ENCODE measurements at regions not wholly inside any gene's neighbourhood (a gene's known extent, or its start where the extent isn't known, plus 50 kb on each side); places are given as distances from the start of the nearest gene placed in this dataset.
"Not testable (repeated sequence)": the region's sequence is repeated elsewhere in the genome, so short reads cannot be mapped to it uniquely, and the experiment has no call there.

- not testable (repeated sequence) for H3K9me3 Mint-ChIP-seq (ENCODE audit: unreplicated experiment); H3K4me1 Mint-ChIP-seq (ENCODE audit: unreplicated experiment); H3K27me3 Mint-ChIP-seq (ENCODE audit: unreplicated experiment); H3K27ac Mint-ChIP-seq (ENCODE audit: unreplicated experiment); H3K4me3 Mint-ChIP-seq (ENCODE audit: unreplicated experiment); DNase-seq (ENCODE audit: extremely low spot score, unreplicated experiment); H3K36me3 Mint-ChIP-seq (ENCODE audit: unreplicated experiment)
Observed at GRCh38 chr22:15583007-15583406, 55.0 kb downstream of the OR11H1 start.

- H3K4me3 Mint-ChIP-seq (ENCODE audit: unreplicated experiment); H3K9me3 Mint-ChIP-seq (ENCODE audit: unreplicated experiment); DNase-seq (ENCODE audit: extremely low spot score, unreplicated experiment); H3K4me1 Mint-ChIP-seq (ENCODE audit: unreplicated experiment); H3K27me3 Mint-ChIP-seq (ENCODE audit: unreplicated experiment); H3K36me3 Mint-ChIP-seq (ENCODE audit: unreplicated experiment); H3K27ac Mint-ChIP-seq (ENCODE audit: unreplicated experiment): not testable (repeated sequence)
Observed at GRCh38 chr22:15602199-15602598, 74.2 kb downstream of the OR11H1 start.

GRCh38 chr22:15603111-15603510, 75.1 kb downstream of the OR11H1 start:
- not testable (repeated sequence) for H3K36me3 Mint-ChIP-seq (ENCODE audit: unreplicated experiment); H3K4me1 Mint-ChIP-seq (ENCODE audit: unreplicated experiment); DNase-seq (ENCODE audit: extremely low spot score, unreplicated experiment); H3K27ac Mint-ChIP-seq (ENCODE audit: unreplicated experiment); H3K4me3 Mint-ChIP-seq (ENCODE audit: unreplicated experiment); H3K9me3 Mint-ChIP-seq (ENCODE audit: unreplicated experiment); H3K27me3 Mint-ChIP-seq (ENCODE audit: unreplicated experiment)

GRCh38 chr22:15604176-15604575, 76.2 kb downstream of the OR11H1 start:
- H3K4me1 Mint-ChIP-seq (ENCODE audit: unreplicated experiment); H3K27ac Mint-ChIP-seq (ENCODE audit: unreplicated experiment); H3K36me3 Mint-ChIP-seq (ENCODE audit: unreplicated experiment); DNase-seq (ENCODE audit: extremely low spot score, unreplicated experiment); H3K4me3 Mint-ChIP-seq (ENCODE audit: unreplicated experiment); H3K27me3 Mint-ChIP-seq (ENCODE audit: unreplicated experiment); H3K9me3 Mint-ChIP-seq (ENCODE audit: unreplicated experiment): not testable (repeated sequence)

- not testable (repeated sequence) for H3K9me3 Mint-ChIP-seq (ENCODE audit: unreplicated experiment); H3K4me1 Mint-ChIP-seq (ENCODE audit: unreplicated experiment); H3K4me3 Mint-ChIP-seq (ENCODE audit: unreplicated experiment); DNase-seq (ENCODE audit: extremely low spot score, unreplicated experiment); H3K36me3 Mint-ChIP-seq (ENCODE audit: unreplicated experiment); H3K27ac Mint-ChIP-seq (ENCODE audit: unreplicated experiment); H3K27me3 Mint-ChIP-seq (ENCODE audit: unreplicated experiment)
Observed at GRCh38 chr22:15604679-15605078, 76.7 kb downstream of the OR11H1 start.

GRCh38 chr22:15612906-15613305, 76.9 kb upstream of the POTEH start:
- H3K4me3 Mint-ChIP-seq (ENCODE audit: unreplicated experiment); H3K27ac Mint-ChIP-seq (ENCODE audit: unreplicated experiment); H3K27me3 Mint-ChIP-seq (ENCODE audit: unreplicated experiment); H3K36me3 Mint-ChIP-seq (ENCODE audit: unreplicated experiment); H3K4me1 Mint-ChIP-seq (ENCODE audit: unreplicated experiment); H3K9me3 Mint-ChIP-seq (ENCODE audit: unreplicated experiment): not testable (repeated sequence)
- DNase-seq (ENCODE audit: extremely low spot score, unreplicated experiment), result peak; percentile 59

- H3K4me1 Mint-ChIP-seq (ENCODE audit: unreplicated experiment); H3K27me3 Mint-ChIP-seq (ENCODE audit: unreplicated experiment); DNase-seq (ENCODE audit: extremely low spot score, unreplicated experiment); H3K27ac Mint-ChIP-seq (ENCODE audit: unreplicated experiment); H3K36me3 Mint-ChIP-seq (ENCODE audit: unreplicated experiment); H3K9me3 Mint-ChIP-seq (ENCODE audit: unreplicated experiment); H3K4me3 Mint-ChIP-seq (ENCODE audit: unreplicated experiment): not testable (repeated sequence)
Observed at GRCh38 chr22:15615136-15615535, 74.7 kb upstream of the POTEH start.

- not testable (repeated sequence) for H3K36me3 Mint-ChIP-seq (ENCODE audit: unreplicated experiment); H3K4me1 Mint-ChIP-seq (ENCODE audit: unreplicated experiment); H3K27me3 Mint-ChIP-seq (ENCODE audit: unreplicated experiment); H3K27ac Mint-ChIP-seq (ENCODE audit: unreplicated experiment); DNase-seq (ENCODE audit: extremely low spot score, unreplicated experiment); H3K4me3 Mint-ChIP-seq (ENCODE audit: unreplicated experiment)
- H3K9me3 Mint-ChIP-seq (ENCODE audit: unreplicated experiment), result peaks cover 28% of the 10 kb centered on the region
Observed at GRCh38 chr22:15628224-15628623, 61.6 kb upstream of the POTEH start.

GRCh38 chr22:15636765-15637164, 53.1 kb upstream of the POTEH start:
- not testable (repeated sequence) for H3K36me3 Mint-ChIP-seq (ENCODE audit: unreplicated experiment); H3K27ac Mint-ChIP-seq (ENCODE audit: unreplicated experiment); H3K4me3 Mint-ChIP-seq (ENCODE audit: unreplicated experiment); H3K27me3 Mint-ChIP-seq (ENCODE audit: unreplicated experiment); H3K4me1 Mint-ChIP-seq (ENCODE audit: unreplicated experiment)
- DNase-seq (ENCODE audit: extremely low spot score, unreplicated experiment), result peak; percentile 76
- peaks cover 11% of the 10 kb centered on the region for H3K9me3 Mint-ChIP-seq (ENCODE audit: unreplicated experiment)

GRCh38 chr22:15637471-15637870, 52.4 kb upstream of the POTEH start:
- not testable (repeated sequence) for H3K36me3 Mint-ChIP-seq (ENCODE audit: unreplicated experiment); H3K27me3 Mint-ChIP-seq (ENCODE audit: unreplicated experiment); H3K9me3 Mint-ChIP-seq (ENCODE audit: unreplicated experiment); DNase-seq (ENCODE audit: extremely low spot score, unreplicated experiment); H3K4me1 Mint-ChIP-seq (ENCODE audit: unreplicated experiment); H3K27ac Mint-ChIP-seq (ENCODE audit: unreplicated experiment); H3K4me3 Mint-ChIP-seq (ENCODE audit: unreplicated experiment)

- H3K4me3 Mint-ChIP-seq (ENCODE audit: unreplicated experiment); H3K9me3 Mint-ChIP-seq (ENCODE audit: unreplicated experiment); H3K36me3 Mint-ChIP-seq (ENCODE audit: unreplicated experiment); H3K27ac Mint-ChIP-seq (ENCODE audit: unreplicated experiment); H3K27me3 Mint-ChIP-seq (ENCODE audit: unreplicated experiment); DNase-seq (ENCODE audit: extremely low spot score, unreplicated experiment); H3K4me1 Mint-ChIP-seq (ENCODE audit: unreplicated experiment): not testable (repeated sequence)
Observed at GRCh38 chr22:15637886-15638285, 51.9 kb upstream of the POTEH start.
